ENCODE measurements at regions not wholly inside any gene's neighbourhood (a gene's known extent, or its start where the extent isn't known, plus 50 kb on each side); places are given as distances from the start of the nearest gene placed in this dataset.

- intact Hi-C loops (cut with DNase I), result no loop called here
- H3K36me3 ChIP-seq (ENCODE audit: insufficient read depth in 1 of 2, low read depth in 1 of 2), result no peaks in the 10 kb centered on the region
- no peaks in the 10 kb centered on the region for H3K4me1 ChIP-seq
- no peaks in the 10 kb centered on the region for H3K27me3 ChIP-seq (ENCODE audit: insufficient read depth in 3 of 3, low read length in 2 of 3)
- H3K27ac ChIP-seq, result no peak overlapping the region
- no peak for DNase-seq
- TF ChIP-seq, protein P1, sequence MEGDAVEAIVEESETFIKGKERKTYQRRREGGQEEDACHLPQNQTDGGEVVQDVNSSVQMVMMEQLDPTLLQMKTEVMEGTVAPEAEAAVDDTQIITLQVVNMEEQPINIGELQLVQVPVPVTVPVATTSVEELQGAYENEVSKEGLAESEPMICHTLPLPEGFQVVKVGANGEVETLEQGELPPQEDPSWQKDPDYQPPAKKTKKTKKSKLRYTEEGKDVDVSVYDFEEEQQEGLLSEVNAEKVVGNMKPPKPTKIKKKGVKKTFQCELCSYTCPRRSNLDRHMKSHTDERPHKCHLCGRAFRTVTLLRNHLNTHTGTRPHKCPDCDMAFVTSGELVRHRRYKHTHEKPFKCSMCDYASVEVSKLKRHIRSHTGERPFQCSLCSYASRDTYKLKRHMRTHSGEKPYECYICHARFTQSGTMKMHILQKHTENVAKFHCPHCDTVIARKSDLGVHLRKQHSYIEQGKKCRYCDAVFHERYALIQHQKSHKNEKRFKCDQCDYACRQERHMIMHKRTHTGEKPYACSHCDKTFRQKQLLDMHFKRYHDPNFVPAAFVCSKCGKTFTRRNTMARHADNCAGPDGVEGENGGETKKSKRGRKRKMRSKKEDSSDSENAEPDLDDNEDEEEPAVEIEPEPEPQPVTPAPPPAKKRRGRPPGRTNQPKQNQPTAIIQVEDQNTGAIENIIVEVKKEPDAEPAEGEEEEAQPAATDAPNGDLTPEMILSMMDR (IDR thresholded peaks at IDR 0.05), result no peak
- no peak overlapping the region for H3K4me3 ChIP-seq
- H3K9me3 ChIP-seq, result no peaks in the 10 kb centered on the region
- 89 to 97% (median 96%) methylated on average over 2 of the region's 2 CpGs for WGBS, 3 donors
- no peak for ATAC-seq
Measured at GRCh38 chr2:64317707-64318475, 136.1 kb upstream of the LGALSL start.

DNA sequence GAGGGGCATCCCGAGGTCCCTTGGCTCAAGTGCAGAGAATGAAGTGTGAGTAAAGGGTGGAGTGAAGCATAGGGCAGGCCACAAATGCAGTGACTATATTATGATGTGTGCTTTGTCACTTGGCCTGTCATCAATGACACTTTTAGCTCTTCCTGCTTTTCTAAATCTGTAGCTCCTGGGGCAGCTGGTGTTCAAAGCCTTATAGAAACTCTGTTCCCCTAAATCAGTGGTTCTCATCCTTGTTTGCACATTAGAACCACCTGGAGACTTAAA is 135.6 kb upstream of the LGALSL start:
- Histone ChIP-seq H3K27me3 (ENCODE audit: insufficient read depth in 3 of 3, low read length in 2 of 3) (no peaks in the 10 kb centered on the region), H3K36me3 (ENCODE audit: insufficient read depth in 1 of 2, low read depth in 1 of 2) (no peaks in the 10 kb centered on the region), H3K4me1 (no peaks in the 10 kb centered on the region), H3K4me3 (no peak overlapping the region), H3K9me3 (no peaks in the 10 kb centered on the region), H3K27ac (no peak overlapping the region)
- 47 to 65% (median 58%) methylated on average over 1 of the region's 1 CpG for WGBS, 3 donors
- TF ChIP-seq, protein P1 (IDR thresholded peaks at IDR 0.05), result no peak
- ATAC-seq (no peak), DNase-seq (no peak)
- intact Hi-C loops (cut with DNase I), result no loop called here

DNA sequence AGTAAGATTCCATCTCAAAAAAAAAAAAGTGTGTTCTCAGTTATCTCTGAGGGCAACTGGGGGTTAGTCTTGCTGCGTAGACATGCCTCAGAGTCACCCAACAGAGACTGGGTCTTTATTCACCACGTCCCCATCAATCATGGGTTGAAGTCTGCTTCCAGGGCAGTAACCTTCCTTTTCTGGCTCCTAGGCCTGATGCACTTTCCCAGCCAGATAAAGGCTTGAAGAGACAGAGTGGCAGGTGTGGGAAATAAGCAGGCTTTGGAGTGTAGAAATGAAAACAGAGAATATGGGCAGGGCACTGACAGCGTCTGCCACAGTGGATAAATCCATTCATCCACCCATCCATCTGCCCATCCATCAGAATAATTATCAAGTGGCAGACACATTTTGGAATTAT is 134.1 kb upstream of the LGALSL start:
- no peaks in the 10 kb centered on the region for H3K27me3 ChIP-seq (ENCODE audit: insufficient read depth in 3 of 3, low read length in 2 of 3)
- no peaks in the 10 kb centered on the region for H3K9me3 ChIP-seq
- no peak overlapping the region for H3K27ac ChIP-seq
- DNase-seq (no peak), ATAC-seq (no peak)
- TF ChIP-seq, protein P1 (IDR thresholded peaks at IDR 0.05), result no peak
- whole genome bisulfite sequencing, 3 donors, result 72 to 92% (median 88%) methylated on average over 3 of the region's 3 CpGs
- H3K4me3 ChIP-seq, result no peak overlapping the region
- no peaks in the 10 kb centered on the region for H3K36me3 ChIP-seq (ENCODE audit: insufficient read depth in 1 of 2, low read depth in 1 of 2)
- no peaks in the 10 kb centered on the region for H3K4me1 ChIP-seq
- intact Hi-C loops (cut with DNase I), result no loop called here

DNA sequence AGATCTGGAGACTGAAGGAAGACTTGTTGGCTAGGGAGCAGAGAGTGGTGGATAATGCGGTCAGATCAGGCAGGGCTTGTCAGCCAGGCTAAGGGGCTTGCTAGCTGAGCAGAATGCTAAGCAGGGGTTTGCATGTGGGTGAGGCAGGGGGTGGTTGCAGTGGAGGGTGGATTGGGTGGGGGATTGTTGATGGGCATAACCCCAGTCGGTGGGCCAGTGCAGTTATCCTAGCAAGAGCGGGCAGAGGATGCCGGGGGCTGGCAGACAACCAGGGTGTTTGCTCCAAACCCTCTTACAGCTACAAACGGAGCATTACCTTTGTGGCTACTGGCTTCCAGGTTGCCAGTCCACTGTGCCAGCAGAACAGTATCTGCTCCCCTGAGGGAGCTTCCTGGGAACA is 131.5 kb upstream of the LGALSL start:
- H3K9me3 ChIP-seq, result no peaks in the 10 kb centered on the region

More for the DNA sequence above, 131.5 kb upstream of the LGALSL start:
- no peaks in the 10 kb centered on the region for H3K36me3 ChIP-seq (ENCODE audit: insufficient read depth in 1 of 2, low read depth in 1 of 2)
- peaks cover 1% of the 10 kb centered on the region for H3K4me1 ChIP-seq
- 72 to 88% (median 81%) methylated on average over 5 of the region's 5 CpGs for WGBS, 3 donors
- TF ChIP-seq, protein P1 (IDR thresholded peaks at IDR 0.05), result no peak
- no peak overlapping the region for H3K27ac ChIP-seq
- H3K27me3 ChIP-seq (ENCODE audit: insufficient read depth in 3 of 3, low read length in 2 of 3), result no peaks in the 10 kb centered on the region
- intact Hi-C loops (cut with DNase I), result no loop called here
- DNase-seq (no peak), ATAC-seq (no peak)
- no peak overlapping the region for H3K4me3 ChIP-seq
